Effector CD8-positive, alpha-beta T cell (primary cell): ENCODE measurements at regions not wholly inside any gene's neighbourhood (a gene's known extent, or its start where the extent isn't known, plus 50 kb on each side); places are given as distances from the start of the nearest gene placed in this dataset.

Source experiments
- DNase-seq: peaks from one replicate; lab custom pipeline; 2025; lab: John Stamatoyannopoulos, UW

DNA sequence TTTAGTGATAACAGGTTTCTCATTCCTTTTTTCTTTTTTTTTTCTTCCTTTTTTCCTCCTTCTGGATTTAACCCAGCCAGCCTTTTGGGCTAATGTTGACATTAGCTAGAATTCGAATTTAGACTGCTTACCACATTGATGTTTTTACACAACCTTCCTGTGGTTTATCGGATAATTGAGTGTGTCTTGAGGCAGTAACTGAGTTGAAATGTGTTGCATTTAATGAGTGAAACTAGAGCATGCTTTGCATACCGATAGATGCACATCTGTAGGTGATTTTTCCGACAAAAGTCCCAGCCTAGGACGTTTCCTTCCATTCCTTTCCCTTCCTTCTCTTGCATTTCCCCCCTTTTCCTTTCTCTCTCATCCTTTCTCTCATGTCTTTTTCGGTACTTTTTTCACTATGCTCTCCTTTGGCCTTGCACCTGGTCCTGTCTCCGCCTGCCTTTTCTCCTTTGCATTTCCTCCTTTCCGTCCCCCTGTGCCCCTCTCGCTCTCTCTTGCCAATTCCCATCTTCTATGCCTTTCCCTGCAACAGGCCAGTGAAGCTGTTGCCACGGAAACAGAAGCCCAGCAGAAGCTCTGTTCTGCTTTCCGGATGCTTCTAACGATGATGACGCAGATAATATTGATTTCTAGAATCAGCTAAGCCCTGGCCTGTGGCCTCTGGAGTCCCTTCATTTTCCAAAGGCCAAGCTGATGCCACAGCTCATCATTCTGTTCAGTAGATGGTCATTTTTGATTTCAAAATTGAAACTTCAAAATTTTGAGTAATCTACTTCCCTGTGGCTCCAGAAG, 76.1 kb downstream of the SLC25A47 start:
- no peak for DNase-seq

DNA sequence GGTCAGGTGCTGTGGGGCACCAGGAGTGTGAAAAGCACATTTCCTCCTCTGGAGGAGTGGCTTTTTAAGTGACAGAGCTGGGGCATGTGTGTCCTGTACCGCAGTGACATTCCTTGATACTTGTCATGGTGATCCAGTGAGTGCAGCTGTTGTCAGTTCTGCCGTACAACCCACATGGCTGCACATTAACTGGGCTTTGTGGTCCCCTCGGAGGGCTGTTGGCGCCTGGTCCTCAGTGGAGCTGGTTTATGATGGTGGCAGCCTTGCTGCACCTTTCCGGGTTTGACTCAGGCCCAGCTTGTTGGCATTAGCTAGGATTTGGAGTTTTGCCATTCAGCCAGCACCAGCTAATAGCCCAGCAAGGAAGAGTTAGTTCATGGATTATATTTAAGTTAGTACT, 77.0 kb downstream of the SLC25A47 start:
- DNase-seq = no peak

- no peak for DNase-seq
Observed at GRCh38 chr14:100401031-100401692, 78.0 kb downstream of the SLC25A47 start.

- no peak for DNase-seq
Observed at GRCh38 chr14:100401792-100402191, 78.7 kb downstream of the SLC25A47 start.

DNA sequence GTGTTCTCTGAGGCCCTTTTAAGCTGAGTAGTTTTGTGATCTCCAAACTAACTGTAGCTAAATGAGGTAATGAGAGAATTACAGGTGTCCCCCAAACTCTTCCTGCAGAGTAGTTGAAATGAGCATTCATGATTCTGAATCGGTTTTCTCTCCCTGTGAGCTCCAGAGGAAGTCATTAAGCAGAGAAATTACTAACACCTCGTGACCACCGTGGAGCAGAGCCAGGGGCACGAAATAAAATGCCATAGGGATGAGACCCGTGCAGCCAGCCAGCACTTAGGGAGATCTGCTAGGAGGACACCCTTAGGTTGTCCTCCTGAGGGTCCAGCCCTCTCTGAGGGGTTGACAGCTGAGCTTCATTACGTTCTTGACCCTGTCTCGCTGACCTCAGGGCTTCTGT, 79.5 kb downstream of the SLC25A47 start:
- no peak for DNase-seq

- DNase-seq = no peak
Observed at GRCh38 chr14:100403105-100403504, 80.0 kb downstream of the SLC25A47 start.

DNA sequence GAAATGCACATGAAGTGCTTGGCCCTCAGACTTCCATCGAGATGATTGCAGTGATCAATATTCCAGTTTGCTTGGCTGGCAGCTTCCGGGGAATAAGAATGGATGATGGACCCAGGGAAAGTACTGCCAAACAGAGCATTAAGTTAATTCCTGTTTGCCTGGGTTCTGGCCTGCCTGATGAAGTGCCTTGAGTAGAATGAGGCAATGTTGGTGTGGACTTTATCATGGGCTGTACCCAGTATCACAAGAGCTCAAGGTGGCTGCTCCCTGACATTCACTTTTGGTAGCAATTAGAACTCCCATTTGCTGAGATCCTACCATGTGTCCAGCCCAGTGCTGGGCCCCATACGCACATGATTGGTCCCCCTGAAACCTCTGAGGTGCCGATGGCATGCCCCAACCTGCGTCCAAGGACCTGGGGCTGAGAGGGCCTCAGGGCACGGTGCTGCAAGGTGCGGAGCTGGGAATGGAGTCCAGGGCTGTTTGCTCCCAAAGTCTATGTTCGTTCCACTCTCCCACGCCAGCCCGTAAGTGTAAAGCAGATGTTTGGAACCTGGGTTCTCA, 80.7 kb downstream of the SLC25A47 start:
- no peak for DNase-seq

GRCh38 chr14:100404419-100404818, 81.3 kb downstream of the SLC25A47 start:
- DNase-seq = no peak

- no peak for DNase-seq
Observed at GRCh38 chr14:100405760-100406455, 82.8 kb downstream of the SLC25A47 start.

GRCh38 chr14:100406505-100407131, 83.5 kb downstream of the SLC25A47 start:
- DNase-seq = no peak

- DNase-seq = no peak
Observed at GRCh38 chr14:100407376-100408102, 84.4 kb downstream of the SLC25A47 start.

DNA sequence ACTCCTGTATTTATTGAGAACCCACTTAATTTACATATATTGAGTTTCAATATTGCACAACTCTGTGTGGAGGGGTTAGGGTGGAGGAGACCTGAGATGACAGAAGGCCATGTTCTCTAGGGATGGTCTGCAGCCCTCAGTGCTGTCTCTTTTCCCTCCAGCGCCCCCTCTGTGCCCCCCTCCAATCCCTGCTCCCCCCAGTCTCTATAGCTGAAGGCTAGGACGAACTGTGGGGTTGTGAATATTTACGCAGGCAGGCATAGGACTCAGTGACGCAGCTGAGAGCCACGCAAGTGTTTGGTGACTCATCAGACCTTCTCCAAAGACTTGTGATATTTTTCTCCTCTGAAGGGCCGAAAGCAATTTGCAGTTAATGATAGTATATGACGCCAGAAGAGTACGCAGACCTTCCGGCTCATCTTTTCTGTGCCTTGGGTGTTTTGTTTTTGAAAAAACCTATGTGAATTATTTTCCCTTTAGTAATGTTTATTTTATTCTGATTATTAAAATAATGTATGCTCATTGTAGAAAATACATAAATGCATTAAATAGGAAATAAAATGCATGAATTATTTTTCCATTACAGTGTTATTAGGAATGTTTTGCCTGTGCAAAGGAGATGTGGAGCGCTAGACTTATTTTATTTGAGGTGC, 85.3 kb downstream of the SLC25A47 start:
- no peak for DNase-seq

- DNase-seq = no peak
Observed at GRCh38 chr14:100409003-100409360, 85.8 kb downstream of the SLC25A47 start.

GRCh38 chr14:100409651-100410050, 86.5 kb downstream of the SLC25A47 start:
- DNase-seq = no peak

- DNase-seq = no peak
Observed at GRCh38 chr14:100410056-100410565, 87.0 kb downstream of the SLC25A47 start.

DNA sequence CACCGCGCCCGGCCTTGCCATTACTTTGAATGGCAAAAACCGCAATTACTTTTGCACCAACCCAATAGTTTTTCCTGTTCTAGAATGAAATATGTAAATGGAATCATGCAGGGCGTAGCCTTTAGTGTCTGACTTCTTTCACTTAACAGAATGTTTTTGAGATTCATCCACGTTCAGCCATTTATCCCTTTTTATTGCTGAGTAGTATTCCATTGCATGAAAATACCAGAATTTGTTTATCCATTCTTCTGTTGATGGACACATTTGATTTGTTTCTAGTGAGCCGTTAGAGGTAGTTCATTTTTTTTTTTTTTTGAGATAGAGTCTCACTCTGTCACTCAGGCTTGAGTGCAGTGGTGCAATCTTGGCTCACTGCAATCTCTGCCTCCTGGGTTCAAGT, 90.6 kb downstream of the SLC25A47 start:
- no peak for DNase-seq

DNA sequence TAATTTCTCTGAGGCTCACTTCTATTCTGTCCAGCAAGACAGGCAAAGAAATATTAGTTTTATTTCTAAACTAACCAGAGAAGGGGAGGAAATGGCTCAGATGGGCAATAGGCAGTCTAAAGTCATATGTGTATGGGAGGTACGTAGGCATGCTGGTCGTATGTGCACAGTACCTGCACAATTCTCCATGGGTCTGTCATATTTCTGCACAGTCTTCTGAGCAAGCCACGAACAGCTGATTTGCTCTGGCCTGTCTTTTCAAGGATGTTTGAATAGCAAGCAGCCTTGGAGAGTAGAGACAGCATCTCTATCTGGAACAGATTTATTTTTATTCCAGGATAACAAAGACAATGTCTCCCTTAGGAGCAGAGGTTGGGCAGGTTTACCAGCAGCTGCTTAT, 92.1 kb downstream of the SLC25A47 start:
- no peak for DNase-seq

DNA sequence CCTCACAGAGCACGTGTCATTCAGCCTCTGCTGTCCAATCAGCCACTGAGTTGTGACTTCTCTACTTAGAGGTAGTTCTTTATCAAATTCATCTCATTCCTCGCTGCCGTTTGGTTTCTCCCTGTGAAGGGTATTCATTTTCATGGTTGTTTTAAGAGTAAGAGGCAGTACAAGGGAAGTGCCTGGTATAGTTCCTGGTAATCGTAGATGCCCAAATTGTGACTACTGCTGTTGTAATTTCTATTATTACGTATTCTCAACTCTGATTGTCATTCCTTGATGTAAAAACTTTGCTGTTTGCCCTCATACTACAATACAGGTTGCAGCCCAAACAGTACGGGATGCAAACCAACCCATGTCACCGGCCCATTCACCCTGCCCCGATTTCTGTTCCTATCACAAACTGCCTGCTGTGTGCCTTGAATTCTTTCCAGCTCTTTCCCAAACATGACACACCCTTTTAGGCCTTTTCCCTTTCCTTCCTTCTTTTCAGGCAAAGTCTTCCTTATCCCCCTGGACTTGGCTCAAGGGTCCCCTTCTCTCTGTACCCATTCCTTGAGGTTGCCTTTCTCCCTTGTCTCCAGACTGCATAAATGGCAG, 93.0 kb downstream of the SLC25A47 start:
- no peak for DNase-seq

GRCh38 chr14:100416921-100417860, 94.1 kb downstream of the SLC25A47 start:
- DNase-seq = no peak
